LNCaP clone FGC (cell line): ENCODE measurements at regions not wholly inside any gene's neighbourhood (a gene's known extent, or its start where the extent isn't known, plus 50 kb on each side); places are given as distances from the start of the nearest gene placed in this dataset.
A peak's percentile ranks its signal among the peaks of the same experiment; 100 is the strongest.

ENCODE experiments used
- DNase-seq: peaks from one replicate; pipeline ENCODE4 v3.0.0-alpha.2; 2011; ENCODE audit warnings: low read depth
- H3K4me3 ChIP-seq: 2 replicates; pipeline ENCODE4 v1.5.1; 2011; ENCODE audit warnings: mild to moderate bottlenecking, low read depth, low read length, control low read depth
- CTCF ChIP-seq: IDR thresholded peaks from 2 replicates; pipeline ENCODE4 v1.5.1; 2012; ENCODE audit warnings: mild to moderate bottlenecking; ENCODE audit not compliant: control insufficient read depth, insufficient read depth; ENCODE audit errors: extremely low read depth

- 0 out of 2 replicates have a peak, but pooled peaks have one; percentile 2 for TF ChIP-seq CTCF
- no peak for DNase-seq
Observed at GRCh38 chr3:55405436-55405835, 81.7 kb downstream of the WNT5A start.

GRCh38 chr3:55402886-55403609 lies 84.1 kb downstream of the WNT5A start:
- H3K4me3 ChIP-seq = no peak overlapping the region
- peak; percentile 70 for DNase-seq
- no peak for TF ChIP-seq CTCF

More at GRCh38 chr3:55405436-55405835, 81.7 kb downstream of the WNT5A start:
- H3K4me3 ChIP-seq = no peak overlapping the region

- no peak for TF ChIP-seq CTCF
- peak; percentile 54 for DNase-seq
- no peak overlapping the region for H3K4me3 ChIP-seq
Observed at GRCh38 chr3:55380561-55380960, 106.5 kb downstream of the WNT5A start.

- H3K4me3 ChIP-seq = no peak overlapping the region
- DNase-seq = no peak
- TF ChIP-seq CTCF = no peak
Observed at GRCh38 chr3:55376753-55377347, 110.3 kb downstream of the WNT5A start.

- no peak for DNase-seq
- H3K4me3 ChIP-seq = no peak overlapping the region
- no peak for TF ChIP-seq CTCF
Observed at GRCh38 chr3:55373423-55373822, 113.7 kb downstream of the WNT5A start.

GRCh38 chr3:55370272-55370671 lies 116.8 kb downstream of the WNT5A start:
- H3K4me3 ChIP-seq = no peak overlapping the region
- no peak for TF ChIP-seq CTCF
- DNase-seq = no peak
